ENCODE measurements at regions not wholly inside any gene's neighbourhood (a gene's known extent, or its start where the extent isn't known, plus 50 kb on each side); places are given as distances from the start of the nearest gene placed in this dataset.

- no peak for DNase-seq
These were observed 163.8 kb upstream of the KLF14 start for GRCh38 chr7:130897515-130898419.

- no peak for DNase-seq
These were observed 165.1 kb upstream of the KLF14 start for GRCh38 chr7:130899071-130899560.

GRCh38 chr7:130899638-130900401 lies 165.8 kb upstream of the KLF14 start:
- no peak for DNase-seq

GRCh38 chr7:130900471-130901076 lies 166.6 kb upstream of the KLF14 start:
- no peak for DNase-seq

- DNase-seq = no peak
These were observed 167.3 kb upstream of the KLF14 start for GRCh38 chr7:130901209-130901783.

GRCh38 chr7:130902755-130903357 lies 168.8 kb upstream of the KLF14 start:
- no peak for DNase-seq

- DNase-seq = peak in 1 of 2 donors; percentile 35
These were observed 169.5 kb upstream of the KLF14 start for GRCh38 chr7:130903358-130903974.

GRCh38 chr7:130904031-130904757 lies 170.2 kb upstream of the KLF14 start:
- DNase-seq = no peak

GRCh38 chr7:130904792-130905191 lies 170.8 kb upstream of the KLF14 start:
- no peak for DNase-seq

GRCh38 chr7:130906575-130906974 lies 172.6 kb upstream of the KLF14 start:
- DNase-seq = no peak

- no peak for DNase-seq
These were observed 173.4 kb upstream of the KLF14 start for GRCh38 chr7:130907439-130907838.

- DNase-seq = no peak
These were observed 174.5 kb upstream of the KLF14 start for GRCh38 chr7:130908345-130909160.

GRCh38 chr7:130909161-130909836 lies 175.3 kb upstream of the KLF14 start:
- no peak for DNase-seq

- no peak for DNase-seq
These were observed 176.1 kb upstream of the KLF14 start for GRCh38 chr7:130909881-130910672.

- no peak for DNase-seq
These were observed 177.2 kb upstream of the KLF14 start for GRCh38 chr7:130910949-130911944.

- DNase-seq = no peak
These were observed 178.3 kb upstream of the KLF14 start for GRCh38 chr7:130912082-130912861.
